CD4-positive, alpha-beta T cell (primary cell): ENCODE measurements at regions not wholly inside any gene's neighbourhood (a gene's known extent, or its start where the extent isn't known, plus 50 kb on each side); places are given as distances from the start of the nearest gene placed in this dataset.

Experiments
- ATAC-seq: fragments of 200-7000 bp; cut with Tn5 transposase; one replicate; pipeline ENCODE4 v1.10.0; 2022; ENCODE audit warnings: mild to moderate bottlenecking; ENCODE audit not compliant: poor library complexity
- CTCF ChIA-PET: fragments of 350-600 bp; sonication (Branson Sonifier 250); formaldehyde crosslinking; loops from one replicate; lab custom pipeline; 2021; ENCODE audit warnings: antibody characterized with exemption, inconsistent platforms; lab: Charles Lee
- POLR2A ChIA-PET: fragments of 350-600 bp; sonication (Branson Sonifier 250); formaldehyde crosslinking; loops from one replicate; lab custom pipeline; 2021; ENCODE audit warnings: antibody characterized with exemption, inconsistent platforms; lab: Charles Lee
- DNase-seq, 14 experiments: peaks; one replicate each; pipeline ENCODE4 v3.0.0-alpha.2; 2013 to 2020; ENCODE audit warnings: mixed read lengths in 2 of 14
- H3K27ac ChIP-seq, 2 donors: one replicate each; pipeline versions ENCODE4 v1.5.1 to v1.7.0; 2013; ENCODE audit warnings: low read length in 2 of 2, low read depth in 1 of 2, mild to moderate bottlenecking in 1 of 2
- H3K27me3 ChIP-seq, 2 experiments: 1 replicate in 1 of 2; 2 replicates in 1 of 2; pipeline versions ENCODE4 v1.6.1 to v1.7.0; 2013; ENCODE audit warnings: low read length in 2 of 2, control low read depth in 1 of 2, mild to moderate bottlenecking in 1 of 2, moderate library complexity in 1 of 2; ENCODE audit not compliant: insufficient read depth in 2 of 2, control insufficient read depth in 1 of 2
- H3K36me3 ChIP-seq: one replicate; pipeline ENCODE4 v1.6.1; 2013; ENCODE audit warnings: low read length, control low read depth; ENCODE audit not compliant: insufficient read depth
- H3K4me1 ChIP-seq: one replicate; pipeline ENCODE4 v1.6.1; 2013; ENCODE audit warnings: low read length, control low read depth; ENCODE audit not compliant: insufficient read depth
- H3K4me3 ChIP-seq: one replicate; pipeline ENCODE4 v1.5.1; 2013; ENCODE audit warnings: mild to moderate bottlenecking, low read length, moderate library complexity
- H3K9me3 ChIP-seq, 2 experiments: 1 replicate in 1 of 2; 2 replicates in 1 of 2; pipeline versions ENCODE4 v1.6.1 to v1.7.0; 2013; ENCODE audit warnings: low read length in 2 of 2, mild to moderate bottlenecking in 2 of 2, control low read depth in 1 of 2, moderate library complexity in 1 of 2; ENCODE audit not compliant: control insufficient read depth in 1 of 2, insufficient read depth in 1 of 2
- H3K27ac Mint-ChIP-seq: one replicate; pipeline ENCODE4 v1.8.0; 2020; ENCODE audit warnings: mixed read lengths
- H3K27me3 Mint-ChIP-seq: one replicate; pipeline ENCODE4 v1.8.0; 2021; ENCODE audit warnings: mixed read lengths
- H3K36me3 Mint-ChIP-seq: one replicate; pipeline ENCODE4 v1.8.0; 2021; ENCODE audit warnings: low read depth, mixed read lengths
- H3K4me1 Mint-ChIP-seq: one replicate; pipeline ENCODE4 v1.8.0; 2021; ENCODE audit warnings: low read depth, mixed read lengths
- H3K4me3 Mint-ChIP-seq: one replicate; pipeline ENCODE4 v1.8.0; 2020; ENCODE audit warnings: mild to moderate bottlenecking, mixed read lengths
- H3K9me3 Mint-ChIP-seq: one replicate; pipeline ENCODE4 v1.8.0; 2020; ENCODE audit warnings: mixed read lengths
- intact Hi-C, 2 experiments: fragments of 100-400 bp; cut with DNase I in 1 of 2; cut with micrococcal nuclease in 1 of 2; formaldehyde crosslinking; loops; one replicate each; pipeline versions ENCODE4 v1.15.1 to v1.9.0; 2023 to 2025; cut with DNase I, micrococcal nuclease
- TF ChIP-seq, protein P1 (sequence below): fragments of 200-600 bp; IDR thresholded peaks from one replicate; pipeline ENCODE4 v1.8.0; 2022; ENCODE audit warnings: antibody characterized with exemption, mild to moderate bottlenecking

- Mint-ChIP-seq H3K36me3 (no peaks in the 10 kb centered on the region), H3K9me3 (no peaks in the 10 kb centered on the region), H3K27ac (no peak overlapping the region), H3K27me3 (no peaks in the 10 kb centered on the region), H3K4me3 (no peak overlapping the region), H3K4me1 (peaks cover 49% of the 10 kb centered on the region)
- Histone ChIP-seq H3K36me3 (no peaks in the 10 kb centered on the region), H3K27ac (no peak overlapping the region), H3K4me1 (peaks cover 52% of the 10 kb centered on the region), H3K4me3 (no peak overlapping the region), H3K9me3 (no peaks in the 10 kb centered on the region), H3K27me3 (no peaks in the 10 kb centered on the region)
- TF ChIP-seq, protein P1, sequence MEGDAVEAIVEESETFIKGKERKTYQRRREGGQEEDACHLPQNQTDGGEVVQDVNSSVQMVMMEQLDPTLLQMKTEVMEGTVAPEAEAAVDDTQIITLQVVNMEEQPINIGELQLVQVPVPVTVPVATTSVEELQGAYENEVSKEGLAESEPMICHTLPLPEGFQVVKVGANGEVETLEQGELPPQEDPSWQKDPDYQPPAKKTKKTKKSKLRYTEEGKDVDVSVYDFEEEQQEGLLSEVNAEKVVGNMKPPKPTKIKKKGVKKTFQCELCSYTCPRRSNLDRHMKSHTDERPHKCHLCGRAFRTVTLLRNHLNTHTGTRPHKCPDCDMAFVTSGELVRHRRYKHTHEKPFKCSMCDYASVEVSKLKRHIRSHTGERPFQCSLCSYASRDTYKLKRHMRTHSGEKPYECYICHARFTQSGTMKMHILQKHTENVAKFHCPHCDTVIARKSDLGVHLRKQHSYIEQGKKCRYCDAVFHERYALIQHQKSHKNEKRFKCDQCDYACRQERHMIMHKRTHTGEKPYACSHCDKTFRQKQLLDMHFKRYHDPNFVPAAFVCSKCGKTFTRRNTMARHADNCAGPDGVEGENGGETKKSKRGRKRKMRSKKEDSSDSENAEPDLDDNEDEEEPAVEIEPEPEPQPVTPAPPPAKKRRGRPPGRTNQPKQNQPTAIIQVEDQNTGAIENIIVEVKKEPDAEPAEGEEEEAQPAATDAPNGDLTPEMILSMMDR, result no peak
- ChIA-PET CTCF (no interaction called here), POLR2A (interaction anchor here (1.6 kb wide), 1 partner anchor 155 kb away, joined by 4 read pairs; no protein-coding TSS in a partner anchor)
- ATAC-seq (no peak), DNase-seq (no peak)
- intact Hi-C loops, result loop anchor here in 1 of 2 experiments (2.0 kb wide), 1 partner anchor 25 kb away; no protein-coding TSS in a partner anchor
Measured at GRCh38 chr6:14659841-14660240, 542.3 kb downstream of the CD83 start.

DNA sequence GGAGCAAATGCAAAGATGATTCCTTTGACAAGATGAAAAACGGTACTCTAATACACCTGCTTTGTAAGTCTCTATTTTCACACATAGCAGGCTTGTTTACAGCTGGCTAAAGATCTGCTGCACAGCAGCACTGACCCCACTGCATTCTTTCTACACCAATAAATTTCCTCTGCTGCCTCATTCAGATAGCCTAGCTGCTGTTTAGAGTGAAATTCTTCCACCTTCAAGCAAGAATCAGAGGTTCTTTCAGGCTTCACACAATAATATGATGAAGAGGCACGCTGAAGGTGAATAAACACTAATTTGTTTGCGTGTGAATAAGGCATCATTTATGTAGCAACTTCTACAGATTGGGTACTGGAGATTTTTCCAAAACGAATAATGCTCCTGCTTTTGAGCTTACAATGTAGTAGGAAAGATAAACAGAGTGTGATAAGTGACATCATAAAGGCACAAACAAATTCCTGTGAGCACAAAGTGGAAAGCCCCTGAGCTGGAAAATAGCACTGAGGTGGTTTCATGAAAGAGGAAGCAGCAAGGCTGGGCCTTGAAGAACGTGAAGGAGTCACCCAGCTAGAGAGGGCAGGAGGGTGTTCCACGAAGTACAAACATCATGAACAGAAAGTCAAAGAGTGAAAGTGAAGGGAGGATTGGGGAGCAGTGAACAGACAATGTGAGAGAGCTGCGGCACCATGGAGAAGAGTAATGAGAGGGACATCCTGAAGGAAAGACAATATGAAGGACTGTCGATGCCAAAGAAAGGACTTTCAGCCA, 543.4 kb downstream of the CD83 start:
- TF ChIP-seq, protein P1, result no peak
- ATAC-seq, result peak; percentile 79
- Histone ChIP-seq H3K27ac (peak overlapping the region; percentile 1 to 74), H3K9me3 (no peaks in the 10 kb centered on the region), H3K27me3 (no peaks in the 10 kb centered on the region), H3K4me1 (peaks cover 50% of the 10 kb centered on the region), H3K36me3 (no peaks in the 10 kb centered on the region), H3K4me3 (no peak overlapping the region)
- DNase-seq, result peak in 12 of 14 experiments; percentile 6 to 79 (median 27)
- Mint-ChIP-seq H3K4me3 (no peak overlapping the region), H3K36me3 (no peaks in the 10 kb centered on the region), H3K27ac (no peak overlapping the region), H3K4me1 (peaks cover 45% of the 10 kb centered on the region), H3K9me3 (no peaks in the 10 kb centered on the region), H3K27me3 (no peaks in the 10 kb centered on the region)
- CTCF ChIA-PET, result interaction anchor here (1.3 kb wide), 1 partner anchor 25 kb away, joined by 3 read pairs; no protein-coding TSS in a partner anchor
- intact Hi-C loops, result loop anchor here in 1 of 2 experiments (2.0 kb wide), 1 partner anchor 26 kb away; no protein-coding TSS in a partner anchor
- POLR2A ChIA-PET, result interaction anchor here (1.0 to 3.2 kb wide), 4 partner anchors 26 to 588 kb away, joined by 3 to 26 read pairs (median 4); no protein-coding TSS in a partner anchor

DNA sequence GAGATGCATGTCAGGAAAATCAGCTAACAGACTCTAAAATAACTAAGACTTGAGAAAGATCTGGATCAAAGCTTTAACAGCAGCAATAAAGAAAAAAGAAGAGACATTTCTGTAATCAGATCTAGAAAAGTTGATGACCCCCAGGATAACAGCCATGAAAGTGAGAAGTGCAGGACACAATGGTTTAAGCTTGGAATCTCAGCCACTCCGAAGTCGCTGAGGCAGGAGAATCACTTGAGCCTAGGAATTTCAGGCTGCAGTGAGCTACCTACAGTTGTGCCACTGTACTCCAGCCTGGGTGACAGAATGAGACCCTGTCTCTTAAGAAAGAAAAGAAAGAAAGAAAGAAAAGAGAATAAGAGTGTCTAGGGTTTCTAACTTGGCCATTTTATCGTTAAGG, 544.1 kb downstream of the CD83 start:
- Histone ChIP-seq H3K4me1 (peaks cover 48% of the 10 kb centered on the region), H3K9me3 (no peaks in the 10 kb centered on the region), H3K27me3 (no peaks in the 10 kb centered on the region), H3K36me3 (no peaks in the 10 kb centered on the region), H3K4me3 (no peak overlapping the region), H3K27ac (peak overlapping the region in 1 of 2 donors; percentile 74)
- Mint-ChIP-seq H3K27ac (no peak overlapping the region), H3K4me3 (no peak overlapping the region), H3K4me1 (peaks cover 45% of the 10 kb centered on the region), H3K9me3 (no peaks in the 10 kb centered on the region), H3K36me3 (no peaks in the 10 kb centered on the region), H3K27me3 (no peaks in the 10 kb centered on the region)
- no peak for ATAC-seq
- DNase-seq, result no peak
- TF ChIP-seq, protein P1, result no peak
- CTCF ChIA-PET, result interaction anchor here (1.3 kb wide), 1 partner anchor 25 kb away, joined by 3 read pairs; no protein-coding TSS in a partner anchor
- intact Hi-C loops, result loop anchor here in 1 of 2 experiments (2.0 kb wide), 1 partner anchor 27 kb away; no protein-coding TSS in a partner anchor
- POLR2A ChIA-PET, result interaction anchor here (1.0 to 3.2 kb wide), 4 partner anchors 27 to 587 kb away, joined by 3 to 26 read pairs (median 4); no protein-coding TSS in a partner anchor
